ENCODE measurements at regions not wholly inside any gene's neighbourhood (a gene's known extent, or its start where the extent isn't known, plus 50 kb on each side); places are given as distances from the start of the nearest gene placed in this dataset.

DNA sequence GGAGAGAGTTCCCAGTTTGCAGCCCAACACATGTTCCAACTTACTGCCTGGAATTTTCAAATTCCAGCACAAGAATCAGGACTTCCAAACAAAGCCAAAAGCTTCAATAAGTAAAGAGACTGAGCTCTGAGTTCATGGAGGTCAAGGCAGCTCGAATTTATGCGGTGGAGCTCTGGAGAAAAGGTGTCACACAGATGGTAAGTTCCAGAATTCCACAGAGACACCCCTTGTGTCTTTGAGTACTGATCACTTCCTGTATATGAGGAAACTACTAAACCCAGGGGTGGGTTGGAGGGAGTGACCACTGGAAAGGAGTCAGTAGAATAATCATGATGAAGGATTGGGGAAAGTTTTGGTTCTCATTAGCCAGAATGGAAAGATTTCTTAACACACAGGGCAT, 118.5 kb upstream of the GUCY1A1 start:
- no peak for DNase-seq

- peak; percentile 17 for DNase-seq
Measured at GRCh38 chr4:155546451-155546850, 120.2 kb upstream of the GUCY1A1 start.

GRCh38 chr4:155545456-155545855, 121.2 kb upstream of the GUCY1A1 start:
- DNase-seq: no peak

DNA sequence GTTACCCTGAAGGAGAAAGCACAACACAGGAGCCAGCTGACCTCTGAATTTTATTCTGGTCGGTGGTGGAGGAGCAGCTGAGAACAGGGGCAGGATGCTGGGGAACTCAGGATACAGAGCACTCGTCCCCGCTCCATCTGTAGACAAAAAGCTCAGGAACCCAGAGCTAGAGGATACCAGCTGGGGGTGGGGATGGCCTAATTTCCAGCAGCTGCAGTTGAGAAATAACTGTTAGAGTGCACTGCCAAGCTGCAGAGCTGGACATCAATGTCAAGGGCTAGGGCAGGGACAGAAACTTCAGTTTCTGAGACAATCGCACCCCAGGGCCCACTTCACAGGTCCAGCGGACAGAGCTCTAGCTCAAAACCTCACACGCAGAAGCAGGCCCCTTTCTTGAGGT, 122.1 kb upstream of the GUCY1A1 start:
- no peak for DNase-seq

DNA sequence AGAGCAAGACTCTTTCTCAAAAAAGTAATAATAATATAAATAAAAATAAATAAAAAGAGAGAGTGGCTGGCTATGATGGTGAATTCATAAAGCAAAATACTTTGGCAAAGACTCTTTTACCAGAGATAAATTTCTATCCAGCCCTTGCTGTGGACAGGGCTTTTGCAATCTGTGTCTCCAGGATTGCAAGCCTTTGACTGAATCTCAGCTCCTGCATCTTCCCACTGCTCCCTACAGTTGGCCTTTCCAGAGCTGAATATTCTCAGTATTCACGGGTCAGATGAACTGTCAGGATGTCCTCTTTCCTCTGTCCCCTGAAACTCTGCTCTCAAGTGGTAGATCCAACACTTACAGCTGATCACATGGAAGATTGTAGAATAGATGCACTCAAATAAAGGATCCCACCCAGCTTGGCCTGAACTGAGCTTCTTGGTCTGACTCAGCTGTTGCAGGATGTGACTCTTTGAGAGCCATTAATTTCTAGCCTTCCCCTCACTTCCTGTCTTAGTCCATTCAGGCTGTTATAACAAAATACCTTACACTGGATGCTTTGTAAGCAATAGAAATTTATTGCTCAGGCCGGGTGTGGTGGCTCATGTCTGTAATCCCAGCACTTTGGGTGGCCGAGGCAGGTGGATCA, 123.4 kb upstream of the GUCY1A1 start:
- peak; percentile 69 for DNase-seq

GRCh38 chr4:155542415-155542814, 124.2 kb upstream of the GUCY1A1 start:
- DNase-seq: no peak

DNA sequence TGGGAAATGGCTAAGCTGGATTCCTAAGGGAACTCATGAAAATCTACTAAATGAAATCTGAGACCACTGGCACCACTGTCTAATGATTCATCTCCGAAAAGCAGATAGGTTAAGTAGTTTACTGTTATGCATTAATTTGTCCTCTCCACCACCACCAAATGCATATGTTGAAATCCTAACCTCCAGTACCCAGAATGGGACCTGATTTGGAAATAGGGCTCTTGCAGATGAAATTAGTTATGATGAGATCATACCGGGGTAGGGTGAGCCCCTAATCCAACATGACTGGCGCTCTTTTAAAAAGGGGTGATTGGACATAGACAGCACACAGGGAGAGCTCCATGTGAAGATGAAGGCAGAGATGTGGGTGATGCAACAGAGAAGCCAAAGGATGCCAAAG, 124.9 kb upstream of the GUCY1A1 start:
- no peak for DNase-seq

- no peak for DNase-seq
Measured at GRCh38 chr4:155540698-155541097, 126.0 kb upstream of the GUCY1A1 start.

GRCh38 chr4:155539746-155540145, 126.9 kb upstream of the GUCY1A1 start:
- no peak for DNase-seq

- DNase-seq: no peak
Measured at GRCh38 chr4:155535802-155536454, 130.7 kb upstream of the GUCY1A1 start.

DNA sequence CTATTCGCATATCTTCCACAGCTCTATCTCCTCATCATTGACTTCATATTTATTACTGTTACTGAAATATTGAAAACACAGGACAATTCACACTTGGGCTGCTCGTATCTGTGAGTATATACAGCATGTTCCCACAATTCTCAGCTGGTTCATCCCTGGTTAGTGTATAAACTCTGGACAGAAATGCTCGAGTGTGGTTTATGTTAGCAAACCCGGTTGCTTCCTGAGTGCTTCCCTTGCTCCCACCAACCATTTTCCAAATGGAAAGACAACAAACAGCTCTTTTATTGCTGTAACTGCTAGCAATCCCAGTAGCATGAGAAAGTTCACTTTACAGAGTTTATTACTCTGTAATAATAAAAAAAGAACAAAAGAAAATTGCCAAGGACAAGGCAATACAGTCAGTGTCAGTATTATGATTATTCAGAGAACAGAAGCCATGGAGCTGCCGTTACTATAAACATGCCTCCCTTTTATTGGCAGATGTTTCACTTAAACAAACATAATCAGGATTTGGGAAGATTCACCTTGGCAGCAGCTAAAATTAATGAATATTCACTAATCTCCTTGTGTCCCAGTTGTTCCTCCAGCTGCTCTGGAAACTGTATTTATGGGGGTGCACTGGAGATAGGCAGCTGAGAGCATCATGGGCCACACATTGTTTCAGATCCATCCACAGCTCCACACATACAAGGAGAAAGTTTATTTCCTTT, 134.1 kb upstream of the GUCY1A1 start:
- no peak for DNase-seq

DNA sequence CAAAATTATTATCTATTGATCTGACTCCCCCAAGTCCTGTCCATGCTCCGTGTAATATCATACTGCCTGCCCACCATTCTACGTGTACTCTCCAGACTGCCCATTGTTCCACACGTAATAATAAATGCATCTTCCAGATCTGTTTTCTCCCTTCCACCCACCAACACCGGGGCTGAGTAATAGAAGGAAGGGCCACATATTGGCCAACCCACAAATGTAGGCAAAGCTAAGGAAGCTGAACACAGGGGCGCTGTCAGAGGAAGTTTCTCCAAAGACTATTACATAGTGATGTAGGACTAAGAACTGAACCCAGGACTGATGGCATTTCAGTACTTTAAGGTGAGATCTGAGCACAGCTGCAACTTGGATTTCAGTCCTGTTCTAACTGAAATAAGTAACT, 135.8 kb upstream of the GUCY1A1 start:
- DNase-seq: no peak

DNA sequence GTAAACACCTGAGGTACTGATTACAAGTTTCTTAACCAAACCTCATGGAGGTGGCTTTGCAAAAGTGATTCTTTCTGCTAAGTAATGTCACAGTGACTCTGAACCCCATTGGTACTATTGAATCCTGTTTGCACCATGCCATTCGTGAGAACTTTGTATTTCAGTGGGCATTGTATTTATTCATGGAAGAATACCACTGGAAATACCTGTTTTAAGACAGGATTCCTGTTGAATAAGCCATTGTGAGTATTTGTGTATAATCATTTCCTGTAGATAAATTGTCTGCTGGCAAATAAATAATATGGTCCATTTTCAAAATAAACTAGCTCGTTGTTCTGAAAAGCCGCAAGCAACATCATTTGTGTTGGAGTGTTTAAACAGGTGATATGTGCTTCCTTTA, 136.4 kb upstream of the GUCY1A1 start:
- DNase-seq: no peak

DNA sequence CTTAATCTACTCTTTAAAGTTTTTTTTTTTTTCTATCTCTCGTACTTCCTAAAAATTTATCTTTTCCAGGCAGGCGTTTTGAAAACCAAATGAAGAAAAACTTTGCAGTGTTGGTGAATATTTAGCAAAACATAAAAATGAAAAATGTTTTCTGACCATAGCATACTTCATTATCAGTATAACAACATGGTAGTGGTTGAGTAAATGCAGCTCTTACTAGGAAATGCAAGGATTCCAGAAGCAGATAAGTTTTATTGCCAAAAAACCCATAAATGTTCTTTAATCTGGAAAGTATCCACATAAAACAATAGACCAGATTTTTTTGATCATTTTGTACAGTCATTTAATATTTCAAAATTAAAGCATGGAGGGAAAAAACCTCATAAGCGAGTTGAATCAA, 136.9 kb upstream of the GUCY1A1 start:
- no peak for DNase-seq

DNA sequence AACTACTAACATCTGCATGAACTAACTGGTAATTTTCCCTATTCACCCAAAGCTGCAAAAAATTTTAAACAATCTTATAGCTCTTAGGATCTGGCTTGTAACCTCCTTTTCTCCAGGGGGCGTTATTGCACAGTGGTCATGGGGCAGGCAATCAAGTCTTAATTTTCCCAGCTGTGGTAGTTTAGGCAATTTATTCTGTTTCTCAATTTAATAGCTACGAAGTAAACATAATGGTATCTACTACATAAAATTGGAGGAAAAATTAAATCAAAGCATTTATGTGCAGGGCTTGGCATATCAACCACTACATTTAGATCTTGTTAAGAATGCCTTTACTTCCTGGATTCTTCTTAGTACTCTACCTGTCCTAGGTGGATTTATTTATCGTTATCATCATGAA, 137.4 kb upstream of the GUCY1A1 start:
- no peak for DNase-seq

GRCh38 chr4:155526452-155527169, 140.0 kb upstream of the GUCY1A1 start:
- DNase-seq: peak; percentile 23

DNA sequence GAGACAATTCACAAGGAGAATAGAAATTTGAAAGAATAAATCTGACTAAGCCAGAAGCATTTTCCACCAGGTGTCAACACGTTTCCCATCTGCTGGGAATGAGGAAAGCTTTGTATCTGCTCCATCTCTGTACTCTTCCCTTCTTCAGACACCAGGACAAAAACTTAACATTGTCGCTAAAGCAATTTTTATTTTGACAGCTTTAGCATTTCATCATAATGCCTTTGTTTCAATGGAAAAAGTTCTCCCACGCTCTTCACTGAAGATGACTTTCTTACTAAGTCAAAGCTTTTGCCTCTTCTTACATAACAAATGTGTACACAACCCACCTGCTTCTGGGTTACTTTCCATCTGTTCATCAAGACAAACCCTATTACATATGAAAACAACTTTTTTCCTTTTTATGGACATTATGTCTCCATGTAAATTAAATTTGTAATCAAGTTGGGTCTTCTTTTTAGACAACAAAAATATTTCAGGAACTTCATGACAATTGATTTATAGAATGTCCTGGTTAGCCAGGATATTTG, 141.7 kb upstream of the GUCY1A1 start:
- DNase-seq: no peak

GRCh38 chr4:155523358-155523757, 143.3 kb upstream of the GUCY1A1 start:
- no peak for DNase-seq

- peak; percentile 64 for DNase-seq
Measured at GRCh38 chr4:155522201-155522600, 144.4 kb upstream of the GUCY1A1 start.

- DNase-seq: no peak
Measured at GRCh38 chr4:155521382-155521781, 144.6 kb upstream of the MAP9 start.

GRCh38 chr4:155515444-155516075, 138.8 kb upstream of the MAP9 start:
- DNase-seq: no peak

DNA sequence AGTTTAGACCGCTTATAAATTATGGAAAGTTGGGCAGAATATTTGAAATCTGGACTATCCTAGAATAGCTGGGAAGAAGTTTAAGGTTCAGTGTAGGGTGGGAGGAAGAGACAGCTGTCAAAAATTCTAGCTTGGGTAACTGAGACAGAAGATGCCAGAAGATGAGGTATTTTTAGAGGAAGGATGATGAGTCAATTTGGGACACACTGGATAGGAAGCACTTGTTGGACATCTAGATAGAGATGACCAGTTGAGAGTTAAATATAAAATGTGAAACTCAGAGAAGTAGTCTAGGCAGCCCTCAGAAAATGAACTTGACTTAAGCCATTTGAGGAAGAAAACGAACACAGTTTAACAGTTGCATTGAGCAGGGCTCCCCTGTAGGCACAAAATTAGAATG, 137.9 kb upstream of the MAP9 start:
- DNase-seq: no peak

DNA sequence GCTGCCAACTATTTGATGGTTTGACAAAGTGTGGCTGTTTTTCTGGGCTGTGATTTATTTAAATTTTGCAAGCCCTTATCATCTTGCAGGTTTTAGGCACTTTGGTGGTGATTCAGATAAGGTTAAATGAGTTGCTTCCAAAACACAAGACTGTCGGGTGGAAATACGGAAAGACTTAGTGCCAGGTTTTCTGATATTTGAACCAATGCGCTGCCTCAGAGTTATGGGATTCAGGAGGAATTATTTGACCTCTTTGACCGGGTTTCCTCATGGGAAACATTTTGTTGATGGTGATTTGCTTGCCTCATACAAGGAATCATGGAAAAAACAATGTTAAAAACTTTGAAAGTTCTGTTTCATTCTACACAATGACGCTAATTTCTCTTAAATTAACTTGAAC, 136.1 kb upstream of the MAP9 start:
- no peak for DNase-seq
